Tibial nerve (tissue), 4 donors: ENCODE measurements at regions not wholly inside any gene's neighbourhood (a gene's known extent, or its start where the extent isn't known, plus 50 kb on each side); places are given as distances from the start of the nearest gene placed in this dataset.

Experiments used
- CTCF ChIP-seq, 5 experiments: fragments of 200-600 bp in 3 of 5; fragments of 450-650 bp in 2 of 5; sonication (generic) in 3 of 5; IDR thresholded peaks; one replicate each; pipeline ENCODE4 v1.5.1; 2016 to 2019; ENCODE audit warnings: antibody characterized with exemption in 5 of 5, mild to moderate bottlenecking in 3 of 5, moderate library complexity in 2 of 5
- EP300 ChIP-seq, 2 donors: sonication (generic); formaldehyde crosslinking; IDR thresholded peaks; one replicate each; pipeline ENCODE4 v1.6.1; 2017; ENCODE audit warnings: antibody characterized with exemption in 2 of 2, mild to moderate bottlenecking in 1 of 2
- POLR2A ChIP-seq, 2 donors: fragments of 450-650 bp; IDR thresholded peaks; one replicate each; pipeline ENCODE4 v1.6.1; 2017; ENCODE audit warnings: antibody characterized with exemption in 2 of 2, mild to moderate bottlenecking in 2 of 2, moderate library complexity in 2 of 2

DNA sequence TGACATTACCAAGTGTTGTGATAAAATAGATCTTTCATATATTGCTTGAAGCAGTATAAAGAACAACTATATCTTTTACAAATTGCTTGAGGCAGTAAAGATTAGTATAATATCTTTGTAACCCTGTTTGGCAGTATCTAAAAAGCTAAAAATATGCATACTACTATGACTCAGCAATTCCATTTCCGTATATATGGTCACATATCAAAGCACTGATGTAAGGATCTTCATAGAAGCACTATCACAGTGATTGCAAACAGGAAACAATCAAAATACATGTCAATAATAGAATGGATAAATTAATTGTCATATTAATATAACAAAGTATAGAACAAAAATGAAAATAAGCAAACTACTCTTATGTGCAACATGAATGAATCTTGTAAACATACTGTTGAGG is 158.4 kb upstream of the IGF1 start:
- no peak for TF ChIP-seq CTCF (IDR thresholded peaks at IDR 0.05)
- TF ChIP-seq EP300 (IDR thresholded peaks at IDR 0.05) = no peak
- TF ChIP-seq POLR2A (IDR thresholded peaks at IDR 0.05) = no peak
